ENCODE measurements at regions not wholly inside any gene's neighbourhood (a gene's known extent, or its start where the extent isn't known, plus 50 kb on each side); places are given as distances from the start of the nearest gene placed in this dataset.
A peak's percentile ranks its signal among the peaks of the same experiment; 100 is the strongest.

DNA sequence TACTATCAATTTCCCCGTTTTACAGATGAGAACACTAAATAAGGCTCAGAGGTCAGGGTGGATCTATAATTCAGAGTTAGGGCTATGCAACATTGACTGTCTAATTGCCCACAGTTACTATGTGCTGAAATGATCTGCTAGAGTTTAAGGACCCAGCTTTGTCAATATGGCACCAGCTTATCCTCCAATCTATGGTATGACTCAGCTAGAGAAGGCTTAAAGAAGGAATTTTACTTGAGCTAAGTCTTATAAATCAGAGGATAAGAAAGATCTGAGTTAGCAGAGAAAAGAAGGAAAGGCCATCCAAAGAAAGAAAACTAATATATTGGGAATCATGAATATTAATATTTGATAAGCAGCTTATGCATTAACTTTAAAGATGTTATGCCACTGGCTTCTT lies 78.1 kb downstream of the ASB9 start:
- no peak for DNase-seq

GRCh38 chrX:15188039-15188438 lies 81.8 kb downstream of the ASB9 start:
- DNase-seq: no peak

GRCh38 chrX:15177316-15177715 lies 92.6 kb downstream of the ASB9 start:
- DNase-seq: no peak

DNA sequence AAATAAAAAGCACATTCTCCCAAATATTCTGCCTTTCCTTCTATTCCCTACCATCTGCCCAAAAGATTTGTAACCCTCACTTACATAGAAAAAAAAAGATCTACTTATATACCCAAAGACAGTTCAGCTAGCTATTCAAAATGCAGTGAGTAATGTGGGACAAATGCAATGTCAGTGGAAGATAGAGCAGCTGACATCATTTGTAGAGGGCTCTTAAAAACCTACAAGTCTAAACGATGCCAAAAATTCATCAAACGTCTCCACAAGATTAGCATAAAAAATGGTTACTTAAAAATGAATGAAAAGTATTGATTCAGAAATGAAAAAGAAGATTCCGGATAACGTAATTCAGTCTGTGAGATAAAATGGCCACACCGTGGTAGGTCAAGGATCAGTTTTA lies 96.5 kb downstream of the ASB9 start:
- no peak for DNase-seq

GRCh38 chrX:15170927-15171326 lies 99.0 kb downstream of the ASB9 start:
- no peak for DNase-seq

DNA sequence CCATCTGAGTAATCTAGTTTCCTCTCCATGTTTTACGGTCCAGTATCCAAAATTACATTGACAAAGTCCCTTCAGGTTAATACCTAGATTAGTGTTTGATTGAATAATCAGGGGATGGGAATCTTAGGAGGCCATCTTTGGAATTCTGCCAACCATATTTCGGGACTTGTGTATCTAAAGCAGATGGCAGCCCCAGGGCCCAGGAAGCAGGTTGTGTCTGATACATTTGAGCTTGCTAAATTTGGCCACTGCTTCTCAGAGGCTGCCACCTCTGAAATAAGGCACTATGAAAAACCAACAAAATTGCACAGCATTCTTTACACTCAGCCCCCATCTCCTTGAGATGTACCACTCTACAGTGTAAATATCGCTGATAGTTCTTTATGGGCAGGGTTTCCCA lies 102.1 kb downstream of the ASB9 start:
- no peak for DNase-seq

GRCh38 chrX:15165832-15166231 lies 104.1 kb downstream of the ASB9 start:
- no peak for DNase-seq

- no peak for DNase-seq
Measured at GRCh38 chrX:15163131-15163530, 106.8 kb downstream of the ASB9 start.

GRCh38 chrX:15160558-15161095 lies 109.3 kb downstream of the ASB9 start:
- no peak for DNase-seq

GRCh38 chrX:15158736-15159406 lies 111.0 kb downstream of the ASB9 start:
- DNase-seq: peak; percentile 64

GRCh38 chrX:15158350-15158735 lies 111.5 kb downstream of the ASB9 start:
- DNase-seq: no peak

DNA sequence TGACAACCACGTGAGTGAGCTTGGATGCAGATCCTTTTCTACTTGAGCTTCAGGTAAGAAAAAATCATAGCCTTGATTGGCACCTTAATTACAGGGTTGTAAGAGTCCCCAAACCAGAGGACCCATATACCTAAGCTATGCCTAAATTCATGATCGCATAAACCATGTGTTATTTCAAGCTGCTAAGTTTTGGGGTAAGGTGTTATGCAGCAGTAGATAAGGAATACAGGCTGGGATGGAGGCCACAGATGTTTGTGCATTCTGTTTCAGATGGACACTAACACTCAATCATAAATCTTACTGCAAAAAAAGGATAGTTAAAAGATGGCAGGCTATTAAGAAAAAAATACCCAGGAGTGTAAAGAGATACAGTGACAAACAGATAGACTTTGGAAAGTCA lies 112.3 kb downstream of the ASB9 start:
- no peak for DNase-seq

DNA sequence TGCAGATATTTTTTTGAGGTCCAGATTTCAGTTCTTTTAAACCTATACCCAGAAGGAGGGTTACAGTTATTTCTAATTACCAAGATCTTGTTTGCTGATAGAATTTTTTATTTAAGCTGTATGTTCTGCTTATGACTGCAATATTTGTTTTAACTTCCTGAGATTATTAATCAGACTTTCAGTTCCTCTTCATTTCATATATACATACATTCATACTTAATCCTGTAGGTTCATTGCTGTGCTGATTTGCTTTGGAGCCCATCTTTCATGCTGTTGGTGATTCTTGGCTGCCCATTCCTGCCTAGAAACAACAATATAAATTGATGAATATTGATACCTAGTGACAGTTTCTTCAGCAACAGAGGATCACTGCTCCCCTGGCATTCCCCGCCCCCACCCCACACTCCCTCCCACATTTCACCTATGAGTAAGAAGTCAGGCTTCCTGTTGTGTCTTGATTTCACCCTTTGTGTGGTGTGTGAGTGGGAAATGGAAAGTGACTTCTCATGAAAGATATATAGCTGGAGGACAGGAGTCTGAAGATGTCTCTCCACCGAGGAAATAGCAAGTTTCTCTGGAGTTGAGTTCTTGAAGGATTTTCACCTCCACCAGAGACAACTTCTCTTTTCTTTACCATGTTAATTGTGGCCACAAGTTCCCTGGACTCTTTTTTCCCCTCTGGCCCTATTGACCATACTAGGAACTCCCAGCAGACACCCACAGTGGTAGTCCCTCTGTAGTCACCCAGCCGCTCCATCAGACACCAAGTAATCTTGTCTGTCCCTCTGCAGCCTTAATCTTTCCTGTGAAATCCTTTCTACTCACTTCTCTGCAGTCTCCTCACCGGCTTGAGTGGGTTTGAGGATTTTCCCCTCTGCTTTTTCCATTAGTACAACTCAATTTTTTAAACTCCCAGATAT lies 118.4 kb downstream of the ASB9 start:
- peak; percentile 68 for DNase-seq

DNA sequence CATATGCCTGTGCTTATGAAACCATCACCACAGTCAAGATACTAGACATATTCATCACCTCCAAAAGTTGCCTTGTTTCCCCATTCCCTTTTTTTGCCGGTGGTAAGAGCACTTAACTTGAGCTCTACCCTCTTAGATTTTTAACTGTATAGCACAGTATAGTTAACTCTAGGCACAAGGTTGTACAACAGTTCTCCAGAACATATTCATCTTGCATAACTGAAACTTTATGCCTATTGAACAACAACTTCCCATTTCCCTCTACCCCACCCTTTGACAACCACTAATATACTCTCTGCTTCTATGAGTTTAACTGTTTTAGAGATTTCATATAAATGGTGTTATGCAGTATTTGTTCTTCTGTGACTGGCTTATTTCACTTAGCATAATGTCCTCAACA lies 119.3 kb downstream of the ASB9 start:
- DNase-seq: no peak

GRCh38 chrX:15146515-15146914 lies 123.4 kb downstream of the ASB9 start:
- DNase-seq: peak; percentile 64

GRCh38 chrX:15143825-15144121 lies 126.1 kb downstream of the ASB9 start:
- no peak for DNase-seq

DNA sequence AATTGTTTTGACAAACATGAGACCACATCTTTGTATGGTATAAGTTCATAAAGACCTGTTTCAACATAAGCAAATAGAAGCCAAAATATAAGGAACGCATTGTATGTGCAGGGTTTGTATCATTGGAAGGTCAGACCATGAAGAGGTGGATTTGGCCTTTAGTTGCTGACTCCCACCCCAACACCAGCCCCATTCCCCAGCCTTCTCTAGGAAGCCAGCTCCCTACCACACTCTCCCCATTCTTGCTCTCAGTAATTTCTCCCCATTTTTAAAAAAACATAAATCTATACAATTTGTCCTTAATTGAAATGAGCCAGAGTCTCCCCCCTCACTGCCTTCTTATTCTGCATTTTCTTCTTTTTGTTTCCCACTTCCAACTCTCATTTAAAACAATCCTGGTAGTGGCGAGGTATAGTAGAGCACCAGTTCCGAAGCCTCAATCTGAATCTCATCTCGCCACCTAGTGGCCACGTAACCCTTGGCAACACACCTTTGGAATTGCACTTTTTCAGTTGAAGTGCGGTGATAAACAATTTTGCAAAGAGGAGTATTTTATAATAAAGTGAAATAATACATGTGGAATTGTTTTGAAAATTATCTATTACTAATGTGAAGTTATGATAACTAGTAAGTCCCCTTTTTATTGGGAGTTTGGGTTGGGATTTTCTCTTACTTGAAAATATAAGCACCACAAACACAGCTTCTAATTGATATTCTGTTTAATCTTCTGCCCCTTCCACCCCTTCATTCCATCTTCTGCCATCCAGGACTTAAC lies 126.6 kb downstream of the ASB9 start:
- peak; percentile 81 for DNase-seq

- DNase-seq: no peak
Measured at GRCh38 chrX:15142084-15142715, 127.7 kb downstream of the ASB9 start.

- no peak for DNase-seq
Measured at GRCh38 chrX:15136795-15137194, 133.1 kb downstream of the ASB9 start.

- no peak for DNase-seq
Measured at GRCh38 chrX:15129412-15129811, 140.5 kb downstream of the ASB9 start.

- no peak for DNase-seq
Measured at GRCh38 chrX:15128861-15129260, 141.0 kb downstream of the ASB9 start.

GRCh38 chrX:15127010-15127409 lies 142.9 kb downstream of the ASB9 start:
- no peak for DNase-seq

DNA sequence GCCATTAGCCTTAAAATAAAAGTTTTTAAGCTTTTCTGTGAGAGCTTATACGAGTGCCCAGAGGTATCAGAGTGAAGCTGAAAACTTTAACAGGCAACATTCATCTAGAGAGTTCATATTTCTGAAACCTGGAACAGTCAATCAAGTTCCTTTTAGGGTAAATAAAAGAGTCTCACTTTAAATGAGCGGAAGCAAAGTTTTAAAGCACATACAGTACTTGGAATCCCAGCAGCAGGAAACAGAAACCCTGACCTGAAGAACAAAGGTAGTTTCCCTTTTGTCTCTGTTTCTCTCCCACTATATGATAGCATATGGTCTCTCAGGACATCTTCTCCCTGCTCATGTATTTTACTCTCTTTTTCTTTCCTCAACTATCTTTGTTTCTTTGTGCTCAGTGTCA lies 153.0 kb downstream of the ASB9 start:
- DNase-seq: no peak

Data from activated effector memory CD4-positive, alpha-beta T cell treated with anti-CD3 and anti-CD28 coated beads, Interleukin-2, amount 50 U/mL, for 16 hours (primary cell).